ENCODE measurements at regions not wholly inside any gene's neighbourhood (a gene's known extent, or its start where the extent isn't known, plus 50 kb on each side); places are given as distances from the start of the nearest gene placed in this dataset.

DNA sequence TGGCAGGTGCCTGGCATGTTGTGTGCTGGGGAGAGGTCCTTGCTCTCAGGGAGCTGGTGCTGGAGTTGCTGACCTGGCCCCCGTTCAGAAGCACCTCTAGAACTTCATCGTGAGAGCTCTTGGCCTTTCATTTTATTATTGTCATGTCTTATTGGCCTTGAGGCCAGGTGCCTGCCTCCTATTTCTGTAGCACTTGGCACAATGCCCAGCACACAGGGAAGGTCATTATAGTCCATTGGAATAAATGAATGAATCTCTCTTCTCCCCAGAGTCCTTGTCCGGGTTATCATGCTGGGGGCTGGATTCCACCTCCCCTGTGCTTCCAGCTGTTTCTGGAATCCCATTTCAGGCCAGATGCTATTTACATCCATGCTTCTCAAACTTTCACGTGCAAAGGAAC is 169.2 kb downstream of the HAPSTR1 start:
- TF ChIP-seq CSDC2 (CRISPR knock-in tag; IDR thresholded peaks at IDR 0.05) (no peak), ZFP30 (CRISPR knock-in tag; IDR thresholded peaks at IDR 0.05) (no peak), ARNTL (CRISPR knock-in tag; IDR thresholded peaks at IDR 0.05; ENCODE audit: borderline replicate concordance, low read depth) (no peak)
- TF ChIP-seq, protein P1, sequence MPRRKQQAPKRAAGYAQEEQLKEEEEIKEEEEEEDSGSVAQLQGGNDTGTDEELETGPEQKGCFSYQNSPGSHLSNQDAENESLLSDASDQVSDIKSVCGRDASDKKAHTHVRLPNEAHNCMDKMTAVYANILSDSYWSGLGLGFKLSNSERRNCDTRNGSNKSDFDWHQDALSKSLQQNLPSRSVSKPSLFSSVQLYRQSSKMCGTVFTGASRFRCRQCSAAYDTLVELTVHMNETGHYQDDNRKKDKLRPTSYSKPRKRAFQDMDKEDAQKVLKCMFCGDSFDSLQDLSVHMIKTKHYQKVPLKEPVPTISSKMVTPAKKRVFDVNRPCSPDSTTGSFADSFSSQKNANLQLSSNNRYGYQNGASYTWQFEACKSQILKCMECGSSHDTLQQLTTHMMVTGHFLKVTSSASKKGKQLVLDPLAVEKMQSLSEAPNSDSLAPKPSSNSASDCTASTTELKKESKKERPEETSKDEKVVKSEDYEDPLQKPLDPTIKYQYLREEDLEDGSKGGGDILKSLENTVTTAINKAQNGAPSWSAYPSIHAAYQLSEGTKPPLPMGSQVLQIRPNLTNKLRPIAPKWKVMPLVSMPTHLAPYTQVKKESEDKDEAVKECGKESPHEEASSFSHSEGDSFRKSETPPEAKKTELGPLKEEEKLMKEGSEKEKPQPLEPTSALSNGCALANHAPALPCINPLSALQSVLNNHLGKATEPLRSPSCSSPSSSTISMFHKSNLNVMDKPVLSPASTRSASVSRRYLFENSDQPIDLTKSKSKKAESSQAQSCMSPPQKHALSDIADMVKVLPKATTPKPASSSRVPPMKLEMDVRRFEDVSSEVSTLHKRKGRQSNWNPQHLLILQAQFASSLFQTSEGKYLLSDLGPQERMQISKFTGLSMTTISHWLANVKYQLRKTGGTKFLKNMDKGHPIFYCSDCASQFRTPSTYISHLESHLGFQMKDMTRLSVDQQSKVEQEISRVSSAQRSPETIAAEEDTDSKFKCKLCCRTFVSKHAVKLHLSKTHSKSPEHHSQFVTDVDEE (CRISPR knock-in tag; IDR thresholded peaks at IDR 0.05) = no peak

Measured in SK-N-SH treated with all-trans-retinoic acid at 6 μM for 48 hours (cell line).